Fibroblast of lung (primary cell): ENCODE measurements at regions not wholly inside any gene's neighbourhood (a gene's known extent, or its start where the extent isn't known, plus 50 kb on each side); places are given as distances from the start of the nearest gene placed in this dataset.
"Not testable (repeated sequence)": the region's sequence is repeated elsewhere in the genome, so short reads cannot be mapped to it uniquely, and the experiment has no call there.

Experiments used
- DNase-seq, 2 donors: peaks; one replicate each; pipeline versions ENCODE4 v3.0.0 to v3.0.0-alpha.2; 2010; ENCODE audit warnings: low read depth in 2 of 2
- H2AFZ ChIP-seq: 2 replicates; pipeline ENCODE4 v1.5.1; 2012; ENCODE audit warnings: low read length, control low read depth, inconsistent platforms
- H3K27ac ChIP-seq: 2 replicates; pipeline ENCODE4 v1.5.1; 2011; ENCODE audit warnings: low read length, control low read depth; ENCODE audit not compliant: insufficient read depth
- H3K27me3 ChIP-seq: 2 replicates; pipeline ENCODE4 v1.5.1; 2011; ENCODE audit warnings: mild to moderate bottlenecking, low read length; ENCODE audit not compliant: control insufficient read depth, insufficient read depth
- H3K36me3 ChIP-seq: 2 replicates; pipeline ENCODE4 v1.5.1; 2011; ENCODE audit warnings: low read length; ENCODE audit not compliant: control insufficient read depth, insufficient read depth
- H3K4me1 ChIP-seq: 2 replicates; pipeline ENCODE4 v1.5.1; 2011; ENCODE audit warnings: low read length; ENCODE audit not compliant: control insufficient read depth, insufficient read depth; ENCODE audit errors: extremely low read depth
- H3K4me2 ChIP-seq: 2 replicates; pipeline ENCODE4 v1.5.1; 2011; ENCODE audit warnings: low read length, control low read depth; ENCODE audit not compliant: insufficient read depth; ENCODE audit errors: extremely low read depth
- H3K4me3 ChIP-seq, 4 experiments: fragments of 200-600 bp in 1 of 4; sonication (generic) in 1 of 4; replicated peaks in 1 of 4; 2 replicates each; pipeline ENCODE4 v1.5.1; 2011 to 2016; ENCODE audit warnings: low read length in 4 of 4, low read depth in 3 of 4, mild to moderate bottlenecking in 3 of 4, control low read depth in 2 of 4, inconsistent platforms in 1 of 4, mixed read lengths in 1 of 4; ENCODE audit not compliant: insufficient read depth in 1 of 4; ENCODE audit errors: control extremely low read depth in 1 of 4
- H3K79me2 ChIP-seq: 2 replicates; pipeline ENCODE4 v1.5.1; 2012; ENCODE audit warnings: mild to moderate bottlenecking, low read length, inconsistent platforms; ENCODE audit not compliant: control insufficient read depth, insufficient read depth
- H3K9ac ChIP-seq: 2 replicates; pipeline ENCODE4 v1.5.1; 2011; ENCODE audit warnings: mild to moderate bottlenecking, low read length, control low read depth; ENCODE audit not compliant: insufficient read depth
- H3K9me3 ChIP-seq: 2 replicates; pipeline ENCODE4 v1.5.1; 2012; ENCODE audit warnings: low read depth, low read length; ENCODE audit not compliant: control insufficient read depth, insufficient read depth
- H4K20me1 ChIP-seq: 2 replicates; pipeline ENCODE4 v1.5.1; 2011; ENCODE audit warnings: low read length; ENCODE audit not compliant: control insufficient read depth, insufficient read depth; ENCODE audit errors: extremely low read depth
- CTCF ChIP-seq, 2 donors: IDR thresholded peaks in 1 of 2; conservative IDR thresholded peaks in 1 of 2; 1 replicate in 1 of 2; 2 replicates in 1 of 2; pipeline ENCODE4 v1.5.1; 2011 to 2012; ENCODE audit warnings: low read length in 2 of 2, control low read depth in 1 of 2, inconsistent platforms in 1 of 2, low read depth in 1 of 2, mild to moderate bottlenecking in 1 of 2
- EZH2 ChIP-seq: IDR thresholded peaks from 2 replicates; pipeline ENCODE4 v1.5.1; 2012; ENCODE audit warnings: low read length, control low read depth, mild to moderate bottlenecking; ENCODE audit errors: missing control alignments

- no peak for TF ChIP-seq EZH2
- no peak for TF ChIP-seq CTCF (conservative IDR thresholded peaks at IDR 0.05 in 1 of 2, IDR thresholded peaks at IDR 0.05 in 1 of 2; ENCODE audit: low read depth in 1 of 2, low read length in 2 of 2)
- H2AFZ ChIP-seq: no peak overlapping the region
These were observed 251.7 kb upstream of the ST6GAL2 start for GRCh38 chr2:107137706-107138105.

GRCh38 chr2:107146181-107146580 is 260.2 kb upstream of the ST6GAL2 start:
- Histone ChIP-seq H2AFZ (no peak overlapping the region), H3K79me2 (no peaks in the 10 kb centered on the region), H4K20me1 (no peaks in the 10 kb centered on the region), H3K9me3 (no peaks in the 10 kb centered on the region), H3K27me3 (no peaks in the 10 kb centered on the region), H3K9ac (no peak overlapping the region), H3K27ac (no peak overlapping the region), H3K4me3 (no peak overlapping the region), H3K36me3 (no peaks in the 10 kb centered on the region), H3K4me2 (no peak overlapping the region), H3K4me1 (no peaks in the 10 kb centered on the region)
- DNase-seq: no peak
- TF ChIP-seq EZH2 (no peak), CTCF (conservative IDR thresholded peaks at IDR 0.05 in 1 of 2, IDR thresholded peaks at IDR 0.05 in 1 of 2; ENCODE audit: low read depth in 1 of 2, low read length in 2 of 2) (no peak)

More at GRCh38 chr2:107137706-107138105, 251.7 kb upstream of the ST6GAL2 start:
- H4K20me1 ChIP-seq: no peaks in the 10 kb centered on the region
- no peak overlapping the region for H3K27ac ChIP-seq
- no peak overlapping the region for H3K4me2 ChIP-seq
- no peaks in the 10 kb centered on the region for H3K79me2 ChIP-seq
- H3K4me1 ChIP-seq: no peaks in the 10 kb centered on the region
- no peak overlapping the region for H3K9ac ChIP-seq
- H3K36me3 ChIP-seq: no peaks in the 10 kb centered on the region
- no peaks in the 10 kb centered on the region for H3K27me3 ChIP-seq
- no peak for DNase-seq
- H3K4me3 ChIP-seq: no peak overlapping the region
- no peaks in the 10 kb centered on the region for H3K9me3 ChIP-seq

GRCh38 chr2:107146645-107147044 is 260.7 kb upstream of the ST6GAL2 start:
- not testable (repeated sequence) for H4K20me1 ChIP-seq, H3K9ac ChIP-seq, H2AFZ ChIP-seq, H3K36me3 ChIP-seq, H3K79me2 ChIP-seq, DNase-seq, H3K4me1 ChIP-seq, H3K4me2 ChIP-seq, H3K9me3 ChIP-seq, H3K4me3 ChIP-seq, H3K27me3 ChIP-seq, H3K27ac ChIP-seq

GRCh38 chr2:107148055-107148454 is 262.1 kb upstream of the ST6GAL2 start:
- Histone ChIP-seq H3K4me3 (no peak overlapping the region), H3K4me2 (no peak overlapping the region), H3K27me3 (no peaks in the 10 kb centered on the region), H3K27ac (no peak overlapping the region), H4K20me1 (no peaks in the 10 kb centered on the region), H3K36me3 (no peaks in the 10 kb centered on the region), H3K9me3 (no peaks in the 10 kb centered on the region), H3K4me1 (no peaks in the 10 kb centered on the region), H3K9ac (no peak overlapping the region), H2AFZ (no peak overlapping the region), H3K79me2 (no peaks in the 10 kb centered on the region)
- no peak for TF ChIP-seq EZH2
- TF ChIP-seq CTCF (conservative IDR thresholded peaks at IDR 0.05 in 1 of 2, IDR thresholded peaks at IDR 0.05 in 1 of 2; ENCODE audit: low read depth in 1 of 2, low read length in 2 of 2): no peak
- DNase-seq: no peak
